Fibroblast of pulmonary artery (primary cell): ENCODE measurements at regions not wholly inside any gene's neighbourhood (a gene's known extent, or its start where the extent isn't known, plus 50 kb on each side); places are given as distances from the start of the nearest gene placed in this dataset.
A peak's percentile ranks its signal among the peaks of the same experiment; 100 is the strongest.

Source experiments
- DNase-seq: peaks from one replicate; pipeline ENCODE4 v3.0.0-alpha.2; 2010; ENCODE audit warnings: low read depth
- H3K4me3 ChIP-seq: replicated peaks from 2 replicates; pipeline ENCODE4 v1.5.1; 2011; ENCODE audit warnings: low read depth, mild to moderate bottlenecking, control low read depth, low read length, moderate library complexity
- TF ChIP-seq, protein P1 (sequence below): IDR thresholded peaks from 2 replicates; pipeline ENCODE4 v1.5.1; 2011; ENCODE audit warnings: mild to moderate bottlenecking, control low read depth, low read length, inconsistent platforms; ENCODE audit errors: missing control alignments

- TF ChIP-seq, protein P1, sequence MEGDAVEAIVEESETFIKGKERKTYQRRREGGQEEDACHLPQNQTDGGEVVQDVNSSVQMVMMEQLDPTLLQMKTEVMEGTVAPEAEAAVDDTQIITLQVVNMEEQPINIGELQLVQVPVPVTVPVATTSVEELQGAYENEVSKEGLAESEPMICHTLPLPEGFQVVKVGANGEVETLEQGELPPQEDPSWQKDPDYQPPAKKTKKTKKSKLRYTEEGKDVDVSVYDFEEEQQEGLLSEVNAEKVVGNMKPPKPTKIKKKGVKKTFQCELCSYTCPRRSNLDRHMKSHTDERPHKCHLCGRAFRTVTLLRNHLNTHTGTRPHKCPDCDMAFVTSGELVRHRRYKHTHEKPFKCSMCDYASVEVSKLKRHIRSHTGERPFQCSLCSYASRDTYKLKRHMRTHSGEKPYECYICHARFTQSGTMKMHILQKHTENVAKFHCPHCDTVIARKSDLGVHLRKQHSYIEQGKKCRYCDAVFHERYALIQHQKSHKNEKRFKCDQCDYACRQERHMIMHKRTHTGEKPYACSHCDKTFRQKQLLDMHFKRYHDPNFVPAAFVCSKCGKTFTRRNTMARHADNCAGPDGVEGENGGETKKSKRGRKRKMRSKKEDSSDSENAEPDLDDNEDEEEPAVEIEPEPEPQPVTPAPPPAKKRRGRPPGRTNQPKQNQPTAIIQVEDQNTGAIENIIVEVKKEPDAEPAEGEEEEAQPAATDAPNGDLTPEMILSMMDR, result no peak
- no peak for DNase-seq
- no peak overlapping the region for H3K4me3 ChIP-seq
Measured at GRCh38 chr1:93744299-93744988, 62.8 kb upstream of the BCAR3 start.

DNA sequence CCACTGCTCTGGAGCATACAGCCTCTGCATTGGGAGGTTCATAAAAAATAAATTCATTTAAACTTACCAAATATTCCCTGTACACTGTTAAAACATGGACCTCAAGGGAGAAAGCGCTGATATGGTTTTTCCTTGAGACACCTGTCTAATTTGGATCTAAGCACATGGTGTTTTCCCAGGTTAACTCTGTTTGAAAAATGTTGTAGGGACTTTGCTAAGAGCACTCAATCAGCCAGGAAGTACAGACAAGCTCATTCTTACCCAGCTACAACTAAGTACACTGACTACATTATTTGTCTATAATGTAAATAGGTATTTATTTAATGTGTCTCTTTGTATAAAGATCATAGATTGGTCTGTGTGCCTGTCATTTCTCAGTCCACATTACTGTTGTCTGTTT lies 61.8 kb upstream of the BCAR3 start:
- no peak for DNase-seq
- TF ChIP-seq, protein P1, result no peak
- no peak overlapping the region for H3K4me3 ChIP-seq

GRCh38 chr1:93740601-93741031 lies 59.0 kb upstream of the BCAR3 start:
- TF ChIP-seq, protein P1, result no peak
- no peak overlapping the region for H3K4me3 ChIP-seq
- DNase-seq, result no peak

DNA sequence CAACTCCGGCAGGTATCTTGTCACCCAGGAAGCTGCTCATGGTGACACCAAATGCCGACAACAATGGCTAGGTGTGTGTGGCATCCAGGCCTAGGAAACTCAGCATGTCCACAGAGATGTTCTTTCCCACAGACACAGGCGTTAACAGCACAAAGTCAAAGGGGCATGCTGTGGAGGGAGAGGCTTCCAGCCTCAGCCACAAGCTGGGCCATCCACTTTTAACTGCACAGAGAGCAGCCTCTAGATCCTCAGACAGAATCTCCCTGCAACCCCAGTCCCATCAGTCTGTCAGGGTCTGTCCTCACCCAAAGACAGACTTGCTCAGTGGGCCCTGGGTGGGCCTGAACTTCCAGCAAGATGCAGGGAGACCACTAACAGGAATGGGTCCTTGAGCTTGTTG lies 58.5 kb upstream of the BCAR3 start:
- TF ChIP-seq, protein P1, result no peak
- H3K4me3 ChIP-seq, result no peak overlapping the region
- DNase-seq, result no peak

DNA sequence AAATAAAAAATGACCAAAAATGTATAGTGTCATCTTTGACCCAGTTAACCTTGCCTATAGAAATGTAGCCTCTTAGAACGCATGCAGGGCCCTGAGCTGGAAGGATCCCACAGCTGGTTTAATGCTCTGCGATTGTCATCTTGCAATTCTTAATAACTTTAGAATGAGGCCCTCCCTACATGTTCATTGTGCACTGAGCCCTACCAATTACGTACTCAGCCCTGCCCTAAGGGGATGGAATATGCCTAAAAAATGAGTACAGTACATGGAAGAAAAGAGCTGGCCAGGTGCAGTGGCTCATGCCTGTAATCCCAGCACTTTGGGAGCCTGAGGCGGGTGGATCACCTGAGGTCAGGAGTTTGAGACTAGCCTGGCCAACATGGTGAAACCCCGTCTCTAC lies 57.8 kb upstream of the BCAR3 start:
- DNase-seq, result no peak
- TF ChIP-seq, protein P1, result no peak

GRCh38 chr1:93738926-93739325 lies 57.3 kb upstream of the BCAR3 start:
- H3K4me3 ChIP-seq, result no peak overlapping the region
- no peak for DNase-seq
- TF ChIP-seq, protein P1, result no peak

More for the DNA sequence above, 57.8 kb upstream of the BCAR3 start:
- H3K4me3 ChIP-seq, result no peak overlapping the region

GRCh38 chr1:93738075-93738622 lies 56.5 kb upstream of the BCAR3 start:
- TF ChIP-seq, protein P1, result no peak
- H3K4me3 ChIP-seq, result no peak overlapping the region
- peak; percentile 73 for DNase-seq
